ENCODE measurements at regions not wholly inside any gene's neighbourhood (a gene's known extent, or its start where the extent isn't known, plus 50 kb on each side); places are given as distances from the start of the nearest gene placed in this dataset.

GRCh38 chr14:34009956-34010355 lies 59.1 kb upstream of the EGLN3 start:
- no peaks in the 10 kb centered on the region for H3K9me3 ChIP-seq (ENCODE audit: control insufficient read depth, low read length)
- no peaks in the 10 kb centered on the region for H3K79me1 ChIP-seq (replicated peaks; ENCODE audit: low read length, poor library complexity, severe bottlenecking)
- 87% methylated on average over 5 of the region's 5 CpGs for WGBS
- H2AFZ ChIP-seq (ENCODE audit: low read depth, low read length) = no peak overlapping the region
- H3K4me2 ChIP-seq (ENCODE audit: low read length, poor library complexity, severe bottlenecking) = no peak overlapping the region
- H3K4me3 ChIP-seq (ENCODE audit: insufficient read depth in 1 of 2, low read depth in 1 of 2, low read length in 2 of 2) = no peak overlapping the region
- H3K27me3 ChIP-seq (ENCODE audit: control insufficient read depth in 1 of 2, insufficient read depth in 1 of 2, low read length in 2 of 2) = peaks cover 0 to 8% of the 10 kb centered on the region in 2 experiments
- no peak overlapping the region for H2BK12ac ChIP-seq (ENCODE audit: low read length in 2 of 2)
- no peak overlapping the region for H2AK5ac ChIP-seq (ENCODE audit: low read length, severe bottlenecking)
- H3K18ac ChIP-seq (ENCODE audit: low read depth in 1 of 2, low read length in 2 of 2) = no peak overlapping the region
- DNase-seq = no peak
- H3K23ac ChIP-seq (ENCODE audit: low read length in 2 of 2) = no peak overlapping the region
- H2BK5ac ChIP-seq (ENCODE audit: low read depth, low read length, poor library complexity, severe bottlenecking) = no peak overlapping the region
- H3K14ac ChIP-seq (ENCODE audit: low read length in 2 of 2) = no peak overlapping the region
- no peak overlapping the region for H3K9ac ChIP-seq (ENCODE audit: low read length)
- H3K27ac ChIP-seq (ENCODE audit: low read length, poor library complexity, severe bottlenecking) = no peak overlapping the region
- H4K91ac ChIP-seq (ENCODE audit: low read length) = no peak overlapping the region
- no peak overlapping the region for H4K8ac ChIP-seq (ENCODE audit: low read length)
- H3K4ac ChIP-seq (ENCODE audit: low read depth in 1 of 2, low read length in 2 of 2) = no peak overlapping the region
- no peak overlapping the region for H2BK15ac ChIP-seq (ENCODE audit: low read depth, poor library complexity, severe bottlenecking)
- no peaks in the 10 kb centered on the region for H3K36me3 ChIP-seq (ENCODE audit: control insufficient read depth in 1 of 2, insufficient read depth in 2 of 2, low read depth in 1 of 2, low read length in 2 of 2)
- H2BK120ac ChIP-seq (ENCODE audit: low read depth, low read length) = no peak overlapping the region
- H3K4me1 ChIP-seq (ENCODE audit: control insufficient read depth, insufficient read depth, low read depth, low read length) = no peaks in the 10 kb centered on the region

- H3K36me3 ChIP-seq (ENCODE audit: control insufficient read depth in 1 of 2, insufficient read depth in 2 of 2, low read depth in 1 of 2, low read length in 2 of 2) = no peaks in the 10 kb centered on the region
Measured at GRCh38 chr14:34007902-34008301, 57.0 kb upstream of the EGLN3 start.

GRCh38 chr14:34005901-34006300 lies 55.0 kb upstream of the EGLN3 start:
- H2BK12ac ChIP-seq (ENCODE audit: low read length in 2 of 2) = no peak overlapping the region
- no peak overlapping the region for H3K9ac ChIP-seq (ENCODE audit: low read length)
- no peak overlapping the region for H2BK15ac ChIP-seq (ENCODE audit: low read depth, poor library complexity, severe bottlenecking)
- H3K36me3 ChIP-seq (ENCODE audit: control insufficient read depth in 1 of 2, insufficient read depth in 2 of 2, low read depth in 1 of 2, low read length in 2 of 2) = no peaks in the 10 kb centered on the region
- no peak overlapping the region for H3K4me2 ChIP-seq (ENCODE audit: low read length, poor library complexity, severe bottlenecking)
- H3K27me3 ChIP-seq (ENCODE audit: control insufficient read depth in 1 of 2, insufficient read depth in 1 of 2, low read length in 2 of 2) = peaks cover 0 to 6% of the 10 kb centered on the region in 2 experiments
- H3K23ac ChIP-seq (ENCODE audit: low read length in 2 of 2) = no peak overlapping the region
- H2AFZ ChIP-seq (ENCODE audit: low read depth, low read length) = no peak overlapping the region
- no peak overlapping the region for H2AK5ac ChIP-seq (ENCODE audit: low read length, severe bottlenecking)
- H3K27ac ChIP-seq (ENCODE audit: low read length, poor library complexity, severe bottlenecking) = no peak overlapping the region
- H3K4ac ChIP-seq (ENCODE audit: low read depth in 1 of 2, low read length in 2 of 2) = no peak overlapping the region
- no peaks in the 10 kb centered on the region for H3K4me1 ChIP-seq (ENCODE audit: control insufficient read depth, insufficient read depth, low read depth, low read length)
- no peak overlapping the region for H2BK5ac ChIP-seq (ENCODE audit: low read depth, low read length, poor library complexity, severe bottlenecking)
- no peaks in the 10 kb centered on the region for H3K79me1 ChIP-seq (replicated peaks; ENCODE audit: low read length, poor library complexity, severe bottlenecking)
- H3K14ac ChIP-seq (ENCODE audit: low read length in 2 of 2) = no peak overlapping the region
- no peak overlapping the region for H4K8ac ChIP-seq (ENCODE audit: low read length)
- no peak overlapping the region for H2BK120ac ChIP-seq (ENCODE audit: low read depth, low read length)
- H4K91ac ChIP-seq (ENCODE audit: low read length) = no peak overlapping the region
- no peak overlapping the region for H3K18ac ChIP-seq (ENCODE audit: low read depth in 1 of 2, low read length in 2 of 2)
- H3K9me3 ChIP-seq (ENCODE audit: control insufficient read depth, low read length) = no peaks in the 10 kb centered on the region
- no peak for DNase-seq
- no peak overlapping the region for H3K4me3 ChIP-seq (ENCODE audit: insufficient read depth in 1 of 2, low read depth in 1 of 2, low read length in 2 of 2)

More at GRCh38 chr14:34007902-34008301, 57.0 kb upstream of the EGLN3 start:
- Histone ChIP-seq H2BK120ac (ENCODE audit: low read depth, low read length) (no peak overlapping the region), H3K23ac (ENCODE audit: low read length in 2 of 2) (no peak overlapping the region), H3K18ac (ENCODE audit: low read depth in 1 of 2, low read length in 2 of 2) (no peak overlapping the region), H3K9me3 (ENCODE audit: control insufficient read depth, low read length) (no peaks in the 10 kb centered on the region), H3K27ac (ENCODE audit: low read length, poor library complexity, severe bottlenecking) (no peak overlapping the region), H2BK12ac (ENCODE audit: low read length in 2 of 2) (no peak overlapping the region), H3K4me1 (ENCODE audit: control insufficient read depth, insufficient read depth, low read depth, low read length) (no peaks in the 10 kb centered on the region), H3K4me2 (ENCODE audit: low read length, poor library complexity, severe bottlenecking) (no peak overlapping the region), H4K91ac (ENCODE audit: low read length) (no peak overlapping the region), H3K79me1 (replicated peaks; ENCODE audit: low read length, poor library complexity, severe bottlenecking) (no peaks in the 10 kb centered on the region), H3K4me3 (ENCODE audit: insufficient read depth in 1 of 2, low read depth in 1 of 2, low read length in 2 of 2) (no peak overlapping the region), H3K14ac (ENCODE audit: low read length in 2 of 2) (no peak overlapping the region), H3K9ac (ENCODE audit: low read length) (no peak overlapping the region), H3K4ac (ENCODE audit: low read depth in 1 of 2, low read length in 2 of 2) (no peak overlapping the region), H2BK5ac (ENCODE audit: low read depth, low read length, poor library complexity, severe bottlenecking) (no peak overlapping the region), H2AK5ac (ENCODE audit: low read length, severe bottlenecking) (no peak overlapping the region), H2AFZ (ENCODE audit: low read depth, low read length) (no peak overlapping the region), H2BK15ac (ENCODE audit: low read depth, poor library complexity, severe bottlenecking) (no peak overlapping the region), H3K27me3 (ENCODE audit: control insufficient read depth in 1 of 2, insufficient read depth in 1 of 2, low read length in 2 of 2) (peaks cover 0 to 8% of the 10 kb centered on the region in 2 experiments), H4K8ac (ENCODE audit: low read length) (no peak overlapping the region)
- WGBS = 100% methylated on average over 2 of the region's 3 CpGs
- no peak for DNase-seq

- Histone ChIP-seq H3K4me2 (ENCODE audit: low read length, poor library complexity, severe bottlenecking) (no peak overlapping the region), H2BK15ac (ENCODE audit: low read depth, poor library complexity, severe bottlenecking) (no peak overlapping the region), H3K4me3 (ENCODE audit: insufficient read depth in 1 of 2, low read depth in 1 of 2, low read length in 2 of 2) (no peak overlapping the region), H3K9ac (ENCODE audit: low read length) (no peak overlapping the region), H3K27ac (ENCODE audit: low read length, poor library complexity, severe bottlenecking) (no peak overlapping the region), H3K23ac (ENCODE audit: low read length in 2 of 2) (no peak overlapping the region), H2BK12ac (ENCODE audit: low read length in 2 of 2) (no peak overlapping the region), H3K18ac (ENCODE audit: low read depth in 1 of 2, low read length in 2 of 2) (no peak overlapping the region), H2BK120ac (ENCODE audit: low read depth, low read length) (no peak overlapping the region), H2BK5ac (ENCODE audit: low read depth, low read length, poor library complexity, severe bottlenecking) (no peak overlapping the region), H2AFZ (ENCODE audit: low read depth, low read length) (no peak overlapping the region), H2AK5ac (ENCODE audit: low read length, severe bottlenecking) (no peak overlapping the region), H3K4ac (ENCODE audit: low read depth in 1 of 2, low read length in 2 of 2) (no peak overlapping the region), H3K36me3 (ENCODE audit: control insufficient read depth in 1 of 2, insufficient read depth in 2 of 2, low read depth in 1 of 2, low read length in 2 of 2) (no peaks in the 10 kb centered on the region), H4K8ac (ENCODE audit: low read length) (no peak overlapping the region), H3K4me1 (ENCODE audit: control insufficient read depth, insufficient read depth, low read depth, low read length) (no peaks in the 10 kb centered on the region), H4K91ac (ENCODE audit: low read length) (no peak overlapping the region), H3K27me3 (ENCODE audit: control insufficient read depth in 1 of 2, insufficient read depth in 1 of 2, low read length in 2 of 2) (peaks cover 0 to 2% of the 10 kb centered on the region in 2 experiments), H3K14ac (ENCODE audit: low read length in 2 of 2) (no peak overlapping the region), H3K9me3 (ENCODE audit: control insufficient read depth, low read length) (no peaks in the 10 kb centered on the region), H3K79me1 (replicated peaks; ENCODE audit: low read length, poor library complexity, severe bottlenecking) (no peaks in the 10 kb centered on the region)
- no peak for DNase-seq
- 66% methylated on average over 3 of the region's 3 CpGs for WGBS
Measured at GRCh38 chr14:34004881-34005280, 54.0 kb upstream of the EGLN3 start.

All from mesenchymal stem cell (in vitro differentiated cells and primary cell).